HG03103 (cell line): ENCODE measurements at regions not wholly inside any gene's neighbourhood (a gene's known extent, or its start where the extent isn't known, plus 50 kb on each side); places are given as distances from the start of the nearest gene placed in this dataset.

ENCODE experiments used
- ATAC-seq: cut with Tn5 transposase; IDR thresholded peaks from one replicate; pipeline ENCODE4 v1.9.1; 2021; ENCODE audit warnings: low read depth; ENCODE audit not compliant: unreplicated experiment

DNA sequence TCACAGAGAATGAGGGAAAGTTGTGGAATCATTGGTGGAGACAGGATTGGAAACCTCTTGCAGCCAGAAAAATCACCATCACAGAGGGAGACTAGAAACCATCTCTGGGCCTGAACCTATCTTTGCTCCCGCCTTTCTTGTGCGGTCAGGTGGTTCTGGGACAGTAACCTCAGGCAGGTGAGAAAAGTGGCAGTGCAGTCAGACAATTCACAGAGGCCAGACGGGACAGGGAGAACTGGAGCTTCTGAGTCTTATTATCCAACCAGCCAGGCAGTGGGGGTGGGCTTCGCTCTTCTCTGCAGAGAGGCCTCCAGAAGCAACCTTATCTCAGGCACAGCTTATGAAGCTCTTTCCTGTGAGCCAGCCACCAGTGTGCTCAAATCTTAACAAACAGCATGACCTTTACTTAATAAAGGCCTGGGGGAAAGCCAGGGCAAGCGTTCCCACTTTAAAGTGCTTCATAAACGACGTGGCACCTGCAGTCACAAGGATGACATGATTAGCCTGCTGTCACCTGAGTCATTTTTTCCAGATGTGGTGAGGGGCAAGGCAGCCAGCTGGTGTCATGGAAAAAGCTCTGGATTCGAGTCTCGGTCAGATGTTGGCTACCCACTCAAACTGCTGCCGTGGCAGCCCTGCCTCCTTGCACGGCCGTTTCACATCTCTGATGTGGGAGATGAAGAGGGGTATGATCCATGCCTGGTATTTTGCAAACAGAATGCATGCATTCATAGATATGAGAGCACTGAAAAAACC, 109.7 kb downstream of the B3GNT2 start:
- ATAC-seq: no peak

DNA sequence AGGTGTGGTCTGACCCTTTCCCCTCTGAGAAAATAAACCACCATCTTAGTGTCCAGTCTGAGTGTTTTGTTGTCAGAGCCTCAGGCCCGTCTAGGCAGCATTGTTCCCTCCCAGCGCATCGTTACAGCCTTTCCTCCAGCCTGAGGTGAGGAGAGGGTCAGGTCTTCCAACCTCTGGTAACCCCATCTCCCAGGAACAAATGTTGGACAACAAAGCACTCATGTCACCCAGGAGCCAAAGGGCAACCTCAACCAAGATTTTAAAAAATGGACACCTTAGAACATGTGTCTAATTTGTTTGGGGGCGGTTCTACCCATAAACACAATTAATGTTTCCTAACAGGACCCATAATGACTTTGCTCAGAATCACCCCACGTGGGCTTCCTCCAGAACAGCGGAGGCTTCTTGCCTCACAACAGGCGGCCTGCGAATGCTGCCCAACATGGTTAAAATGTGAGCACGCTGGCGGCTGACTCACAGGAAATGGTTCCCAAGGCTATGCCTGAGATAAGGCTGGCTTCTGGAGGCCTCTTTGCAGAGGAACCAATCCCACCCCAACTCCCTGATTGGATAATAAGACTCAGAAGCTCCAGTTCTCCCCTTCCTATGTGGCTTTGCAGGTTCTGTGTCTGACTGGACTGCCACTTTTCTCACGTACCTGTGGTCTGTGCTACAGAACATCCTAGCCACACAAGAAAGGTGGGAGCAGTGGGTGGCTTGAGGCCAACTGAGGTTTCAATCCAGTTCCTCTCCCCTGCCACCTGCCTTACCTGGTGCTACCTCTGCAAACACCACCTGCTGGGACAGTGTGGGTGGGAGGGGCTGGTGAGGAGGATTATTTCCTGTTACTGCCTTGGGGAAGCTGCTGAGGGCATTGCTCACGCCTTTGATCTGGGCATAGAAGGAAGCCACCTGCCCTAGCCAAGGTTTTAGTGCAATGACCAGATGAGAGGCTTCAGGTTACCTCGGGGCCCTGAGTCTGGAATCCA, 108.8 kb downstream of the B3GNT2 start:
- ATAC-seq: no peak

DNA sequence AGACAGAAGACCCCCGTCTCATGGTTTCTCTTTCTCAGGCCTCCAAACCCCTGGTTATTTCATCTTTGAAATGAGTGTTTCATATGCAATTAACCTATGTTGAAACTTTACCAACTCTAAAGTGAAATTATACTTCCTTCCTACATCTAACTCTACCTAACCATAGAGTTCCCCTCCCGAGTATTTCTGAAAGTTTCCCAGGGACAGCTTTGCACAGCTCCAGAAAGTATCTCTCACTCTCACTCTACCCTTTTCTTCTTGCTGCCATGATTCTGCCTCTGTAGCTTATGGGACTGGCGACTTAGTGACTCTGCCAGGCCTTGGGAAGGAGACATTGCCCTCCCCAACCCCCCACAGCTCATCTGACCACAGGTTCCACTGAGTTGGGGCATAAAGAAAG, 107.9 kb downstream of the B3GNT2 start:
- no peak for ATAC-seq

DNA sequence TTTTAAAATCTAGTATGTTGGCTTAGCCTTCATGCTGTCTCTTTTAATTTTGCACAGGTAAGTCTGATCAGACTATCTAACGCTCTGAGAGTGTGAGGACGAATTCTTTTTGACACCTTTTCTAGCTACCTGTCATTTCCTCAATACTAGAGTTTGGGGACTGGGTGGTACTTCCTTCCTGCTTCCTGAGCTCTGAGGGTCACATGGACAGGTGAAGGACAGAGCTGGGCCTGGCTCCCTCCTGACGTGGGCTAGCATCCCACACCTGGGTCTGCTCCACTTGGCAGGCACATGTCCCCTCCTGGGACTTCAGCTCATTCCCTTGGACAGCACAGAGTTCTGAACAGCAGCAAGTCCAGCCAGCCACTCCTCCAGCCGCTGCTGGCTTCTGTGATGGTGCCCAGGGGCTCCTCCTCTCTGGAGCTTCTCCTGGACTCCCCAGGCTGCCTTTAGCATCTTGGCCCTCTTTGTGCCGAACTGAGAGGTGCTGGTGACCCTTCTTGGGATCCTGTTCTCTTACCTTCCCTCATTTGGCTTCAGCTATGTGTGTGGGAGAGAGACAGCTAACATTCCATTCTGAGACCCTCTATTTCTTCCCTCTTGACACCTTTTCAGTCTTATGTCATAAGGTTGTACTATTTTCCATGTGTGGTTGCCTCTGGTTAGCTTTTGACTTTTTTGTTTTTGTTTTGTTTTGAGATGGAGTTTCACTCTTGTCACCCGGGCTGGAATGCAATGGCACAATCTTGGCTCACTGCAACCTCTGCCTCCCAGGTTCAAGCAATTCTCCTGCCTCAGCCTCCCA, 106.9 kb downstream of the B3GNT2 start:
- no peak for ATAC-seq

DNA sequence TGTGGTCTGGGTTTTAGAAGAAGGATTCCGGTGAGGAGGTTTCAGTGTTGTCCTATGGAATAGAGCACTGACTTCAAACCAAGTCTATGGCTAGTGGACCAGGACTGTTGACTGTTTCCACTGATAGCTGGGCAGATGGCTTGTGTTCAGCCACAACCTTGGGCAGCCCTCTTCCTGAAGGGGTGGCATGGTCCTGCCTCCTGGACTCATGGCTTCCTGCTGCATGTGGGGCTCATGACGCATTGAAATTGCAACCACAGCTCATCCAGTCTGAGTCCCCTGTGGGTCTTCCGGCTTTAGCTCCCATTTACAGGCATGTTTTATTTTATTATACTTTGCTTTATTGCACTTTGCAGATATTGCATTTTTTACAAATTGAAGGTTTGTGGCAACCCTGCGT, 105.0 kb downstream of the B3GNT2 start:
- ATAC-seq: no peak

DNA sequence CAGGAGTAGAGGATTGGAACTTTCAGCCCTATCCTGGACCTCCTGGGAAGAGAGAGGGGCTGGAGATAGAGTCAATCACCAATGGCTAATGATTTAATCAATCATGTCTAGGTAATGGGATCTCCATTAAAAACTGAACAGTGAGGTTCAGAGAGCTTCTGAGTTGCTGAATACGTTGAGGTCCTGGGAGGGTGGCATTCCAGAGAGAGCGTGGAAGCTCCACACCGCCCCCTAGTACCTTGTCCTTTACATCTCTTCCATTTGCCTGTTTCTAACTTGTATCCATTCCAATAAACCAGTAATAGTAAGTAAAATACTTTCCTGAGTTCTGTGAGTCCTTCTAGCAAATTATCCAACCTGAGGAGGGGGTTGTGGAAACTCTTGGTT, 101.7 kb downstream of the B3GNT2 start:
- ATAC-seq: no peak

DNA sequence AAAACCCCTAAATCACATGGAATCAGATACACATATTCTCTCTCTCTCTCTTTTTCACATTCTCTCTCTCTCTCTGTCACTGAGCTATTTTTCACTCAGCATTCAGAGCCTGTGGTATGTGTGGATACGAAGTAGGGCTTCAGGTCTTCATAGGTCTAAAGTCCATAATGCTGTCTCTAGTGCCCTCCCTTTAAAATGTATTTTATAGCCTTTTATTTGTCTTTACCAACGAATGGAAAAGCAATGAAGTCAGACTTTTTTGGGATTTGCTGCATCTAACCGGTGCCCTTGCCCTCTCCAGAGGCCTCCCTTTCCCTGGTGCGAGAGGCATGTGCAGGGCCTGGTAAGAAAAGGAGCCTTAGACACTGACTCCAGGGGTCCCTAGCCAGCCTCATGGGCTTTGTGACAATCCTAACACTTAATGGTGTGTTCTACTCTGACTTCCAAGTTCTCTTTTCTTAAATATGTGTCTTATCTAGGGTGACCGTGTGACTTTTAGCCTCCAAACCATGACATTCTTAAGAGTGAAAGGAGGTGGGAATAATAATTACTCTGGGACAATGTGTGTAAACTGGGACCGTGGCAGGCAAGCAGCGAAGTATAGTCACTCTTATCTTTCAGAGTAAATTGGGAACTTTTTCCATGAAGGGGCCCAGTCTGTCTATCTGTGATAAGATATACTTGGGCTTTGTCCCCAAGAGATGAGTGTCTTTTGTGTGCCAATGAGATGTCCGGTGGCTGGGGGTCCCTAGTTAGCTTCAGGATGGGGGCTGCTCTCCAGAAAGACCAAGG, 101.1 kb downstream of the B3GNT2 start:
- no peak for ATAC-seq

DNA sequence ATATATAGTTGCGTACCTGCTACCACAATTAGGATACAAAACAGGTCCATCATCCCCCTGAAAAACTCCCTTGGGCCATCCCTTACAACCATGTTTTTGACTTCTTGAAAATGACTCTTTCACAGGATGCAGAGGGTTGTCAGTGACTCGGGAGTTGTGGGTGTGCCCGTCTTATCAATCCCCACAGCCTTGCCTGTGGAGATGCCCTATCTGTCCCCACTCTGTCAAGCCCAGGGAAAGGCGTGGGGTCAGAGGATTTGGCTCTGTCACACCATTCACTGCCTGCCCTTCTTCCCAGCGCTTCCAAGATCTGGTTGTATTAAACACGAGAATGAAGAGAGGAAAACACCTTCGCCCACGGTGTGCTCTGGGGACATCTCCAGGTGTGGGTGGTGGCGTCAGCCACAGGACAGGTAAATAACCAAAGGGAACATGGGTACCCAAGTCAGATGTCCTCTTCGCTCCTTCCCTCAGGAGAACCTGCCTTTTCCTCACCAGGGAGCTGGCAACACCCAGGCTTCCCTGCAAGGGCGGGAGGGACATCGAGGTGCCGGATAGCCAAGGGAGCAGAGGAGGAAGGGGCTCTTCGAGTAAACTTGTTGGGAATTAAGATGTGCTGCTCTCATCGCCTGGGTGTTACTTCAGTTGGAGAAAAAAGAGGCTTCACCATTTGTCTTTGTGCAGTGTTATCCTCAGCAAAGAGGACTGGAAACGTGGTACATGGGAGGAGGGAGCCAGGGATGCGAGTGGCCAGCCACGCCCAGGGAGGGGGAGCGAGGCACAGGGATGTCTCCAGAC, 100.3 kb downstream of the B3GNT2 start:
- ATAC-seq: no peak

DNA sequence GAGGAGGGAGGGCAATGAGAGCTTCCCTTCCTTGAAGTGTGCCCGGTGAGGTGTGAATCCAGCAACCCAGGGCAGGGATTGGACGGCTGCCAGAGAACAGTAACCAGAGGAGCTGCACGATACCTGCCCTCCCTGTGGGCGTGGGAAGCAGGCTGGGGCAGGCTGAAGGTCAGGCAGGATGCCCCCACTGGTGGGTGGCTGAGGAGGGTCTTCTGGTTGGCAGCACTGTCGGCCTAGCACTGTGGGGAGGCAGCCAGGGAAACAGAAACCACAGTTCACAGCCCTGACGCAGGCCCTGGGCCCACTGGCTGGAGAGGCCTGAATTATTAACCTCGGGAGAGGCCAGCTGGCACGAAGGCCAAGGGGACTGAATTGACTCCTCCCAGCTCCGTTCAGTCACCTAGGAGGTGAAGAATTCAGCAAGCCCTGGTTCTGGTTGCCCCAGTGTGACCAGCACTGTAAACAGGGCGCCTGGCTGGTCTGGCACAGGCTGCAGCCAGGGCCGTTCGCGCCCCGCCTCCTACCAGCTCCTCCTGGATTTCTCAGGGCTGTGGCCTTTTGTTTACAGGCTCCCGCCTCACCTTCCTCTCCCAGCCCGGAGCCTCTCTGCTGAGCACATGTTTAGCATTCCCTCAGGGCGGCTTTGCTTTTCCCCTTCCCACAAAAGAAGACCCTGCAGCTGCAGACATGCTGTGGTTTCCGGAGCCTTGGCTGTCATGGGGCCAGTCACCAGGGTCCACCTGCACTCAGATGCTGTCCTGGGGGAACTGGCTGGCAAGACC, 97.8 kb downstream of the B3GNT2 start:
- no peak for ATAC-seq

DNA sequence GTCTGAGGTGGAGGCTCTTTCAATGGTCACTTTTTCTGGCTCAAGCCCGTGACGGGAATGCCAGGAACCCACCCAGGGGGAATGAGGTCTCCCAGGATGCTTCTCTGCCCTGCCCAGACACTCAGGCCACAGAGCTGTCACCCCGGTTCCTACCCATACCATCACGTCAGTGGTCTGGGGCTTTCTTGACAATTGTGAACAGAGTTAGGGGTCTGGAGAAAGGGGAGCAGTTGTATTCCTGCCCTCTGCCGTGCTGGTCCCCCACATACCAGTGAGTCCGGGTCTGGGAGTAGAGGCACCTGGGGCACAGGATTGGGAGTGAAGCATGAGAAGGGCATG, 97.2 kb downstream of the B3GNT2 start:
- ATAC-seq: no peak

DNA sequence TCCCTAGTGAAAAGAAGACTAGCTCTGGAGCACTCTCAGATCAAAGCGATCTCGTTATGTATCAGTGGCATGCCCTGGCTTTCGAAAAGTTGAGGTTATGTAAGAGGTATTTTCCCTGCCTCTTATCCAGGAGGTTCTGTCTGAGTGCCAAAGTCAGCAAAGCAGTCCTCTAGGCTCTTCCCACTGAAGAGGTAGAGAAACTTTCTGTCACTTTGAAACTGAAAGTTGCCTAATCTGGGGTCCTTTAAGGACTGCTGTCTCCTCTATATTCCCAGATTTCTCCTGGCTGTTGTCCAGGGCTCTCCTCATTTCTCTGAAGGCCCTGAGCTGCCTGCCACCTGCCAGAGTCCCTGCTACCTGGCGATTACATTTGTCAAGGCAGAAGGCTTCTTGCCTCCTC, 96.3 kb downstream of the B3GNT2 start:
- no peak for ATAC-seq

DNA sequence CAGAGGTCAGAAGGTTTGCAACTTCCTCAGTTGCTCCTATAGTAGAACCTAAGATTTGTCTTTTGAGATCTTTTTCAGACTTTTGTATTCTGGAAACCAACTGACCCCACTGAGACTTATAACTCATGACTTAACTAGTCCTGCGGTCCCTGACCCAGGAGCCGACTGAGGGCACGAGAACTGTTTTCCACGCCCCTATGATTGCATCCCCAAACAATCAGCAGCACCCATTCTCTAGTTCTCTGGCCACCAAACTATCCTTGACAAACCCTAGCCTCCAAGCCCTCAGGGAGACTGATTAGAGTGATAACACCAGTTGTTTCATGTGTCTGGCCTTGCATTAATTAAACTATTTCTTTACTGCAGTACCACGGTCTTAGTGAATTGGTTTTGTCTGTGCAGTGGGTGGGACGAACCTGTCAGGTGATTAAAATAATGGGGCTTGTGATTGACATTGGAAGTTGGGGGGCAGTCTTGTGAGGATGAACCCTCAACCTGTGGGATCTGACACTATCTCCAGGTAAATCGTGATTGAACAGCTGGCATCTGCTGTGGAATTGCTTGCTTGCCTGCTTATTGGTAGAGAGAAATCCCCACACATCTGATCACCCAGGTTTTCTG, 95.7 kb downstream of the B3GNT2 start:
- ATAC-seq: no peak

DNA sequence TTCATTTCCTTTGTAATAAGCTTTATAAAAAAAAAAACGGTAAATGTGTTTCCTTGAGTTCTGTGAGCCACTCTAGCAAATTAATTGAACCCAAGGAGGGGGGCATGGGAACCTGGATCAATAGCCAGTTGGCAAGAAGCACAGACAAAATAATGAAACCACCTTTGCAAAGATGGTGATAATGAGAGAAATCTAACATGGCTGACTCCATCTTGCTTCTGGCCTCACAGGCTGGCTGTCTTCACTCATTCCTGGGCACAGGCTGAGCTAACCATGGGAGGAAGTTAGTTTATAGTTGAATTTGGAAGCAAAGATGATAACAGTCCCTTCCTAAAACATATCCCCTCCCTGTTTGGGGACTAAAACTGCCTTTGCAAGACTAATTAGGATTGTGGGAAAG, 95.1 kb downstream of the B3GNT2 start:
- ATAC-seq: no peak

DNA sequence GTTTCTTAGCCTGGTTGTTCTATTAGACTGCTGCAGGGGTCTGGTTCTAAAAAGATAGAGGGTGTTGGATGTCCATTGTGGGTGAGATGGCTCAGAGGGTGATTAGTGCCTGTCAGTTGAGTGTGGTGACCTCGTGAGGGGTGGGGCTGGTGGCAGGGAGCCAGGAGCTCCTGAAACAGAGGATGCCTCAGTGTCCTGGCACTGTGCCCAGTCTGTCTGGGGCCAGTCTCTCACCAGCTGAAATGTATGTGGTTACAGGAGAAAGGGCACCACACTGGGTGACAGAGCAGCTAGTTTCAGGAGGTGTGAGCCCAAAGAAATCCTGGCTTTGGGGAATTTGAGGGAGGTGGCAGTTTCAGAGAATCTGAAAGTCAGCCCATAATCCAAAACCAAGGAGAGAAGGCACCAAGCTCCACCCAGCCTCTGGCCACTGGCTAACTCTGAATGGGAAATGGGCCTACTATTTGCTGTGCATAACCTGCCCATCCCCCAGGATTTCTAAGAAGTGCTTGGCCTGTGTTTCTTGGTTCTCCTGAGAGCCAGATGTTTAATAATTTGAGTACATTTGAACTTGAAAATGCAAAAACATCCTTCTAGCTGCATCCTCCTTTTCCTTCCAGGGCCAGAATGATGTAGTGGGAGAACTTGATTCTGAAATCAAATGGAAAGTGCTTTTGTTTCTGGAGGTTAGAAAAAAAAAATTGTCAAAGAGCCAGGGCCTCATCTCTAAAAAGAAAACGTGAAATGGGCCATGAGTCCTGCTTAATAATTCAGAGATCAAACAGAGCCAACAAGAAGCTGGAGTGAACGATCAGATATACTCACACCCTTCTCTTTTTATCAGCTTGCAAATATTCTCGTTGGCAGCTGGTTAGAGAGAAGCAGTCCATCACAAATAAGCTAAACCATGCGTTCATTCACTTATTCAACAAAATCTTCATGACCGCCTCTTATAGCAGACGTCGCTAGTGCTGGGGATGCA, 92.3 kb downstream of the B3GNT2 start:
- no peak for ATAC-seq

DNA sequence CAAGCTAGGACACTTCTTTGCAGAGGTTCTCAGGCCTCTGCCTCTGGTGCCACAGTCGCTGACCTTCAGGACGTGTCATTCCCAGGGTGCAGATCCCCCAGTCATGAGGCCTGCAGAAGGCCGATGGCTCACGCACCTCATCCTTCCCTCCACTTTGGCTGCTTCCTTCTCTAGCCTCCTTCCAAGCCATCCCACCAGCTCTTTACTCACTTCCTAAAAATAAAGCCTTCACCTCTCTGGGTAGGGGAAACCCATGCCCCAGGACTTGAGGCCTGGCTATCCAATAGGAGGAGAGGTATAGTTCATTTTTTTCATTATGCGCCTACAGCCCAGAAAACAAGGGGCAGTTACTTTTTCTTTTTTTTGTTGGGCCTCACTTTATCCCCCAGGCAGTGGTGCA, 91.4 kb downstream of the B3GNT2 start:
- no peak for ATAC-seq

DNA sequence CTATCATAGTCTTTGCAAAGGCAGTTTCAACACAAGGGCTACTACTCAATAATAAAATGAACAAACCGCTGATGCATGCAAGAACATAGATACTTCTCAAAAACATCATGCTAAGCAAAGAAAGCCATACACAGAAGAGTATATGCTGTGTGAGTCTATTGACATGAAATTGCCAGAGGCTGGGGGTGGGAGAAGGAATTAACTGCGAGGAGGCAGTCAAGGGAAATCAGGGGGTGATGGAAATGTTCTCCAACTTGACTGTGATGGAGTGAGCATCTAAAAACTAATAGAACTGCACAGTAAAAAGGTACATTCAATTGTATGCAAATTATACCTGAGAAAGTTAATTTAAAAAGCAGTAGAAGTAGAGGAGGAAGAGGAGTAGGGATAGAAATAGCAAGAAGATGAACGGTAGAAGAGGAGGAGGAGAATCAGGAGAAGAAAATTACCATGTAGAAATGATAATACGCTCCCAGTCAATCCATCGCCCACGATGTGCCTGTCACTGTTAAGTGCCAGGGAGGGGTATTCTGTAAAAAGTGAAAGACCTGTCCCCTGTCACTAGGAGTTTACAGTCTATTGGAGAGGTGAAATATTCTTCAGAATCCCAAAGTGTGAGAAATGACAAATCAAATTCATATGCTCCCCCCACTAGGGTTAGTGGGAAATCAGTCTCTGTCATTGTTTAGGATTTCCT, 90.3 kb downstream of the B3GNT2 start:
- no peak for ATAC-seq

DNA sequence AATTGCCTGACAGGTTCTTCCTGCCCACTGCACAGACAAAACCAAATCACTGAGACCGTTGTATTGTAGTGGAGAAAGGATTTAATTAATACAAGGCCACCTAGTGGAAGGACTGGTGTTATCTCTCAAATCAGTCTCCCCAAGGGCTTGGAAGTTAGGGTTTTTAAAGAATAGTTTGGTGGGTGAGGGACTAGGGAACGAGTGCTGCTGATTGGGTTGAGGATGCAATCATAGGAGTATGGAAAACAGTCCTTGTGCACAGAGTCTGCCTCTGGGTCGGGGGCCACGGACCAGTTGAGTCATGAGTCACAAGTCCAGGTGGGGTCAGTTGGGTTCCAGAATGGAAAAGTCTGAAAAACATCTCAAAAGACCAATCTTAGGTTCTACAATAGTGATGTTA, 89.1 kb downstream of the B3GNT2 start:
- ATAC-seq: no peak
